H1 (cell line): ENCODE measurements at regions not wholly inside any gene's neighbourhood (a gene's known extent, or its start where the extent isn't known, plus 50 kb on each side); places are given as distances from the start of the nearest gene placed in this dataset.

Source experiments
- RFX5 ChIP-seq: IDR thresholded peaks from 2 replicates; pipeline ENCODE4 v1.6.1; 2011; ENCODE audit warnings: low read depth, low read length, improper control_type of control experiment, borderline replicate concordance
- TF ChIP-seq, protein P1 (sequence below): IDR thresholded peaks from 2 replicates; pipeline ENCODE4 v1.6.1; 2012; ENCODE audit warnings: inconsistent platforms

DNA sequence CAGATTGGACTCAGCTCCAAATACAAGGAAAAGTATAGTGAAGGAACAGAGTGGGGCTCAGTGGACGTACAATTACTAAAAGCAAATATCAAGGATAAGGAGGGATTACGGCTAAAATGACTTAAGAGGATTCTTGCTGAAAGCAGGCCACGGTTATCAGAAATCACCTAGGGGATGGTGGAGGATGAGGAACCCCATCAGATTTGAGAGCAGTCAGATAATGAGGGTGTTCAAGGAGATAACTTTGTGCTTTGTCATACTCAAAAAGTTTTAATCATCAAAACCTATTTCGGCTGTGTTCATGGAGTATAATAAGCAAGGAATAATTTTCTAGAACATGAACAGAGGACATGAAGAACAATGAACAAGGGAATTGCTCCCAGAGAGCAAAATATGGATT lies 275.8 kb downstream of the SEMA3D start:
- TF ChIP-seq RFX5, result no peak
- TF ChIP-seq, protein P1, sequence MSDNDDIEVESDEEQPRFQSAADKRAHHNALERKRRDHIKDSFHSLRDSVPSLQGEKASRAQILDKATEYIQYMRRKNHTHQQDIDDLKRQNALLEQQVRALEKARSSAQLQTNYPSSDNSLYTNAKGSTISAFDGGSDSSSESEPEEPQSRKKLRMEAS, result no peak
